ENCODE measurements at regions not wholly inside any gene's neighbourhood (a gene's known extent, or its start where the extent isn't known, plus 50 kb on each side); places are given as distances from the start of the nearest gene placed in this dataset.

GRCh38 chr5:103369125-103370120 lies 110.9 kb downstream of the MACIR start (continued):
- no peak for TF ChIP-seq NANOG (IDR thresholded peaks at IDR 0.05; ENCODE audit: insufficient read depth, low read depth, low read length, poor library complexity, severe bottlenecking)
- no peak for TF ChIP-seq E2F6 (IDR thresholded peaks at IDR 0.05)
- TF ChIP-seq SAP30 (IDR thresholded peaks at IDR 0.05; ENCODE audit: insufficient read depth, insufficient replicate concordance, low read length), result no peak
- TF ChIP-seq YY1 (IDR thresholded peaks at IDR 0.05; ENCODE audit: low read depth, low read length), result no peak
- TF ChIP-seq CTCF (IDR thresholded peaks at IDR 0.05; ENCODE audit: control extremely low read depth in 1 of 3, insufficient read depth in 1 of 3, low read depth in 1 of 3, low read length in 3 of 3), result no peak
- TF ChIP-seq GTF2F1 (IDR thresholded peaks at IDR 0.05; ENCODE audit: borderline replicate concordance, low read depth, low read length), result no peak
- no peak for TF ChIP-seq ATF2 (IDR thresholded peaks at IDR 0.05; ENCODE audit: low read length)
